ENCODE measurements at regions not wholly inside any gene's neighbourhood (a gene's known extent, or its start where the extent isn't known, plus 50 kb on each side); places are given as distances from the start of the nearest gene placed in this dataset.

- TF ChIP-seq CTCF (IDR thresholded peaks at IDR 0.05) (no peak), POLR2A (IDR thresholded peaks at IDR 0.05) (no peak), EP300 (IDR thresholded peaks at IDR 0.05) (no peak)
These were observed 256.3 kb upstream of the RFC3 start for GRCh38 chr13:33561627-33562026.
